ENCODE measurements at regions not wholly inside any gene's neighbourhood (a gene's known extent, or its start where the extent isn't known, plus 50 kb on each side); places are given as distances from the start of the nearest gene placed in this dataset.

DNA sequence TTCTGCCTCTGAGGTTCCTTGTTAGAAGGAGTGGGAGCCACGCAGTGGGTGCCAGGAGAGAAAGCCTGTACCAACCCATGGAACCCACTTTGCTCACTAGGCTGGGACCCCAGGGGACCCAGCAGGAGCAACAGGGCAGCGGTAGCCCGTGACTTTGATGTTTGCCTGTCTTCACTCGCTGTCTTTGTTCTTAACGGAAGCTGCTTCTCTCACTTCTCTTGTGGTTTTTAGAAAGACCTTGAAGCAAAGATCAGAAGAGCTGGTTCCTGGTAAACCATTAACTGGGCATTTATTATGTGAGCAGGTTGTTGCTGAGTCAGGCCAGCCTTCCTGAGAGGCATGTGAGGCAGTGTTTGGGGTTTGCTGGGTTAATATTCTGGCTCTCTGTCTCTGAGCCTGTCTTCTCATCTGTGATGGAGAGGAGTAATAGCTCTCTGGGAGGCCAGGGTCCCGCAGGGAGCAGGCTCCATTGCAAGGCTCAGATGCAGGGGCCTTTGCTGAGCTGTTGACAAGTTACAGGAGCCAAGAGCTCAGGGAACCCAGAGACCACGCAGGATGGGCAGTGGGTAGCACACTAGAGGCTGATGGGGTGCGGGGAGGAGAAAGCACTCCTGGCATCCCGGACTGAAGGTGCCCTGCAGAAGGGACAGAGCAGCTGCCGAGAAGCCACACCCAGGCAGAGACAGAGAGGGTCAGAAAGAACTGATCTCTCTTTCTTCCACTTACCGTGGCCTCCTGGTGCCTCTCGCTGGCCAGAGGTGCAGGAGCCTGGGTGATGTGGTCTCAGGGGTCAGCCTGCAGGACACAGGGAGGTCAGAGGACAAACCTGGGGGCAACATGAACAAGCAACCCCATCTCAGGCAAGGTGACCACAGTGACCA is 367.5 kb upstream of the C1orf174 start:
- TF ChIP-seq POLR2AphosphoS5 (IDR thresholded peaks at IDR 0.05; ENCODE audit: borderline replicate concordance, low read depth, low read length) (no peak), EZH2 (IDR thresholded peaks at IDR 0.05) (no peak), FOXP2 (optimal IDR thresholded peaks at IDR 0.05; ENCODE audit: control extremely low read depth, extremely low read length, insufficient read depth) (no peak)
